WTC11 (cell line): ENCODE measurements at regions not wholly inside any gene's neighbourhood (a gene's known extent, or its start where the extent isn't known, plus 50 kb on each side); places are given as distances from the start of the nearest gene placed in this dataset.

Experiments used
- NFYB ChIP-seq: sonication (generic); formaldehyde crosslinking; conservative IDR thresholded peaks from 2 replicates; pipeline ENCODE4 v1.8.0; 2022; ENCODE audit warnings: low read depth, missing genetic modification reagents
- SMAD4 ChIP-seq: sonication (generic); formaldehyde crosslinking; IDR thresholded peaks from 2 replicates; pipeline ENCODE4 v1.8.0; 2022; ENCODE audit warnings: mild to moderate bottlenecking, missing genetic modification reagents
- ZNF423 ChIP-seq: fragments of 250-450 bp; sonication (Bioruptor Pico); IDR thresholded peaks from 2 replicates; pipeline ENCODE4 v2.1.2; 2022; ENCODE audit warnings: mild to moderate bottlenecking, moderate library complexity
- TF ChIP-seq, protein P1 (sequence below): fragments of 250-450 bp; sonication (Bioruptor Pico); IDR thresholded peaks from 2 replicates; pipeline ENCODE4 v2.1.2; 2022; ENCODE audit warnings: mild to moderate bottlenecking, moderate library complexity
- TF ChIP-seq, protein P2 (sequence below): fragments of 200-600 bp; IDR thresholded peaks from 2 replicates; pipeline ENCODE4 v1.8.0; 2022; ENCODE audit warnings: antibody characterized with exemption
- TF ChIP-seq, protein P3 (sequence below): sonication (generic); formaldehyde crosslinking; IDR thresholded peaks from 2 replicates; pipeline ENCODE4 v1.8.0; 2023; ENCODE audit warnings: mild to moderate bottlenecking, missing genetic modification reagents
- TF ChIP-seq, protein P4 (sequence below): sonication (generic); formaldehyde crosslinking; IDR thresholded peaks from 2 replicates; pipeline ENCODE4 v1.8.1; 2022; ENCODE audit warnings: missing genetic modification reagents, borderline replicate concordance
- TF ChIP-seq, protein P5 (sequence below): sonication (generic); formaldehyde crosslinking; IDR thresholded peaks from 2 replicates; pipeline ENCODE4 v1.8.1; 2022; ENCODE audit warnings: low read depth, mild to moderate bottlenecking, moderate library complexity, missing genetic modification reagents, borderline replicate concordance
- TF ChIP-seq, protein P6 (sequence below): sonication (generic); formaldehyde crosslinking; IDR thresholded peaks from 2 replicates; pipeline ENCODE4 v1.8.1; 2022; ENCODE audit warnings: mild to moderate bottlenecking, moderate library complexity, missing genetic modification reagents
- TF ChIP-seq, protein P7 (sequence below): sonication (generic); formaldehyde crosslinking; IDR thresholded peaks from 2 replicates; pipeline ENCODE4 v1.8.1; 2022; ENCODE audit warnings: low read depth, missing genetic modification reagents, borderline replicate concordance
- TF ChIP-seq, protein P8 (sequence below): sonication (generic); formaldehyde crosslinking; IDR thresholded peaks from 2 replicates; pipeline ENCODE4 v1.8.0; 2022; ENCODE audit warnings: mild to moderate bottlenecking, missing genetic modification reagents
- TF ChIP-seq, protein P9 (sequence below): sonication (generic); formaldehyde crosslinking; IDR thresholded peaks from 2 replicates; pipeline ENCODE4 v1.8.1; 2023; ENCODE audit warnings: mild to moderate bottlenecking, missing genetic modification reagents, moderate library complexity
- TF ChIP-seq, protein P10 (sequence below): sonication (generic); formaldehyde crosslinking; IDR thresholded peaks from 2 replicates; pipeline ENCODE4 v1.8.0; 2022; ENCODE audit warnings: mild to moderate bottlenecking, missing genetic modification reagents
- TF ChIP-seq, protein P11 (sequence below): sonication (generic); formaldehyde crosslinking; IDR thresholded peaks from 2 replicates; pipeline ENCODE4 v1.8.0; 2022; ENCODE audit warnings: missing genetic modification reagents

DNA sequence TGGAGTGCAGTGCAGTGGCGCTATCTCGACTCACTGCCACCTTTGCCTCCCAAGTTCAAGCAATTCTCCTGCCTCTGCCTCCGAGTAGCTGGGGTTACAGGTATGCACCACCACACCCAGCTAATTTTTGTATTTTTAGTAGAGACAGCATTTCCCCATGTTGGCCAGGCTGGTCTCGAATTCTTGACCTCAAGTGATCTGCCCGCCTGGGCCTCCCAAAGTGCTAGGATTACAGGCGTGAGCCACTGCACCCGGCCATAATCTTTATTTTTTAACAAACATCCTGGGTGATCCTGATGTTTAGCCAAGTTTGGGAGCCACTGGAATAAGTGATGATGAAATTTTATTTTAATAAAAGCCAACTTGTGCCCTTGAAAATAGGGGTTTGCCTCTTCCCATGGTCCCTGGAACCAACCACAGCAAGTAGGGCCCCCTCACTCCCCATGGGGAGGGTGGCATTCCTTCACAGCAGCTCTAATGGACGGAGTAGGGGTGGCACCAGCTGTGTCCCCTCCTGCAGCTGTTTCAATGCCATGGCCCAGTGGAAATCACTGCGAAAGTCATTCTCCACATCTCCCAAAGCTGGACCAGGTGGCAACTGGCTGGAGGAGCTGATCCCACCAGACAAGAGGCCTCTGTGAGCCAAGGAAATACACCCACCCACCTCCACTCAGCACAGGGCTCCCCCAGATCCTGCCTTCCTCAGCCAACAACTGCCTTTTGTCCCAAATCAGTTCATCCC, 194.8 kb downstream of the ZFP36L2 start:
- TF ChIP-seq, protein P1, sequence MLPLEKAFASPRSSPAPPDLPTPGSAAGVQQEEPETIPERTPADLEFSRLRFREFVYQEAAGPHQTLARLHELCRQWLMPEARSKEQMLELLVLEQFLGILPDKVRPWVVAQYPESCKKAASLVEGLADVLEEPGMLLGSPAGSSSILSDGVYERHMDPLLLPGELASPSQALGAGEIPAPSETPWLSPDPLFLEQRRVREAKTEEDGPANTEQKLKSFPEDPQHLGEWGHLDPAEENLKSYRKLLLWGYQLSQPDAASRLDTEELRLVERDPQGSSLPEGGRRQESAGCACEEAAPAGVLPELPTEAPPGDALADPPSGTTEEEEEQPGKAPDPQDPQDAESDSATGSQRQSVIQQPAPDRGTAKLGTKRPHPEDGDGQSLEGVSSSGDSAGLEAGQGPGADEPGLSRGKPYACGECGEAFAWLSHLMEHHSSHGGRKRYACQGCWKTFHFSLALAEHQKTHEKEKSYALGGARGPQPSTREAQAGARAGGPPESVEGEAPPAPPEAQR (CRISPR knock-in tag) = no peak
- TF ChIP-seq, protein P2, sequence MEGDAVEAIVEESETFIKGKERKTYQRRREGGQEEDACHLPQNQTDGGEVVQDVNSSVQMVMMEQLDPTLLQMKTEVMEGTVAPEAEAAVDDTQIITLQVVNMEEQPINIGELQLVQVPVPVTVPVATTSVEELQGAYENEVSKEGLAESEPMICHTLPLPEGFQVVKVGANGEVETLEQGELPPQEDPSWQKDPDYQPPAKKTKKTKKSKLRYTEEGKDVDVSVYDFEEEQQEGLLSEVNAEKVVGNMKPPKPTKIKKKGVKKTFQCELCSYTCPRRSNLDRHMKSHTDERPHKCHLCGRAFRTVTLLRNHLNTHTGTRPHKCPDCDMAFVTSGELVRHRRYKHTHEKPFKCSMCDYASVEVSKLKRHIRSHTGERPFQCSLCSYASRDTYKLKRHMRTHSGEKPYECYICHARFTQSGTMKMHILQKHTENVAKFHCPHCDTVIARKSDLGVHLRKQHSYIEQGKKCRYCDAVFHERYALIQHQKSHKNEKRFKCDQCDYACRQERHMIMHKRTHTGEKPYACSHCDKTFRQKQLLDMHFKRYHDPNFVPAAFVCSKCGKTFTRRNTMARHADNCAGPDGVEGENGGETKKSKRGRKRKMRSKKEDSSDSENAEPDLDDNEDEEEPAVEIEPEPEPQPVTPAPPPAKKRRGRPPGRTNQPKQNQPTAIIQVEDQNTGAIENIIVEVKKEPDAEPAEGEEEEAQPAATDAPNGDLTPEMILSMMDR = no peak
- TF ChIP-seq, protein P3, sequence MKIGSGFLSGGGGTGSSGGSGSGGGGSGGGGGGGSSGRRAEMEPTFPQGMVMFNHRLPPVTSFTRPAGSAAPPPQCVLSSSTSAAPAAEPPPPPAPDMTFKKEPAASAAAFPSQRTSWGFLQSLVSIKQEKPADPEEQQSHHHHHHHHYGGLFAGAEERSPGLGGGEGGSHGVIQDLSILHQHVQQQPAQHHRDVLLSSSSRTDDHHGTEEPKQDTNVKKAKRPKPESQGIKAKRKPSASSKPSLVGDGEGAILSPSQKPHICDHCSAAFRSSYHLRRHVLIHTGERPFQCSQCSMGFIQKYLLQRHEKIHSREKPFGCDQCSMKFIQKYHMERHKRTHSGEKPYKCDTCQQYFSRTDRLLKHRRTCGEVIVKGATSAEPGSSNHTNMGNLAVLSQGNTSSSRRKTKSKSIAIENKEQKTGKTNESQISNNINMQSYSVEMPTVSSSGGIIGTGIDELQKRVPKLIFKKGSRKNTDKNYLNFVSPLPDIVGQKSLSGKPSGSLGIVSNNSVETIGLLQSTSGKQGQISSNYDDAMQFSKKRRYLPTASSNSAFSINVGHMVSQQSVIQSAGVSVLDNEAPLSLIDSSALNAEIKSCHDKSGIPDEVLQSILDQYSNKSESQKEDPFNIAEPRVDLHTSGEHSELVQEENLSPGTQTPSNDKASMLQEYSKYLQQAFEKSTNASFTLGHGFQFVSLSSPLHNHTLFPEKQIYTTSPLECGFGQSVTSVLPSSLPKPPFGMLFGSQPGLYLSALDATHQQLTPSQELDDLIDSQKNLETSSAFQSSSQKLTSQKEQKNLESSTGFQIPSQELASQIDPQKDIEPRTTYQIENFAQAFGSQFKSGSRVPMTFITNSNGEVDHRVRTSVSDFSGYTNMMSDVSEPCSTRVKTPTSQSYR (CRISPR knock-in tag) = no peak
- TF ChIP-seq, protein P4, sequence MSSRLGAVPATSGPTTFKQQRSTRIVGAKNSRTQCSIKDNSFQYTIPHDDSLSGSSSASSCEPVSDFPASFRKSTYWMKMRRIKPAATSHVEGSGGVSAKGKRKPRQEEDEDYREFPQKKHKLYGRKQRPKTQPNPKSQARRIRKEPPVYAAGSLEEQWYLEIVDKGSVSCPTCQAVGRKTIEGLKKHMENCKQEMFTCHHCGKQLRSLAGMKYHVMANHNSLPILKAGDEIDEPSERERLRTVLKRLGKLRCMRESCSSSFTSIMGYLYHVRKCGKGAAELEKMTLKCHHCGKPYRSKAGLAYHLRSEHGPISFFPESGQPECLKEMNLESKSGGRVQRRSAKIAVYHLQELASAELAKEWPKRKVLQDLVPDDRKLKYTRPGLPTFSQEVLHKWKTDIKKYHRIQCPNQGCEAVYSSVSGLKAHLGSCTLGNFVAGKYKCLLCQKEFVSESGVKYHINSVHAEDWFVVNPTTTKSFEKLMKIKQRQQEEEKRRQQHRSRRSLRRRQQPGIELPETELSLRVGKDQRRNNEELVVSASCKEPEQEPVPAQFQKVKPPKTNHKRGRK = no peak
- TF ChIP-seq, protein P5, sequence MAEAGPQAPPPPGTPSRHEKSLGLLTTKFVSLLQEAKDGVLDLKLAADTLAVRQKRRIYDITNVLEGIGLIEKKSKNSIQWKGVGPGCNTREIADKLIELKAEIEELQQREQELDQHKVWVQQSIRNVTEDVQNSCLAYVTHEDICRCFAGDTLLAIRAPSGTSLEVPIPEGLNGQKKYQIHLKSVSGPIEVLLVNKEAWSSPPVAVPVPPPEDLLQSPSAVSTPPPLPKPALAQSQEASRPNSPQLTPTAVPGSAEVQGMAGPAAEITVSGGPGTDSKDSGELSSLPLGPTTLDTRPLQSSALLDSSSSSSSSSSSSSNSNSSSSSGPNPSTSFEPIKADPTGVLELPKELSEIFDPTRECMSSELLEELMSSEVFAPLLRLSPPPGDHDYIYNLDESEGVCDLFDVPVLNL (CRISPR knock-in tag) = no peak
- TF ChIP-seq, protein P6, sequence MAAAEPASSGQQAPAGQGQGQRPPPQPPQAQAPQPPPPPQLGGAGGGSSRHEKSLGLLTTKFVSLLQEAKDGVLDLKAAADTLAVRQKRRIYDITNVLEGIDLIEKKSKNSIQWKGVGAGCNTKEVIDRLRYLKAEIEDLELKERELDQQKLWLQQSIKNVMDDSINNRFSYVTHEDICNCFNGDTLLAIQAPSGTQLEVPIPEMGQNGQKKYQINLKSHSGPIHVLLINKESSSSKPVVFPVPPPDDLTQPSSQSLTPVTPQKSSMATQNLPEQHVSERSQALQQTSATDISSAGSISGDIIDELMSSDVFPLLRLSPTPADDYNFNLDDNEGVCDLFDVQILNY (CRISPR knock-in tag) = no peak
- no peak for TF ChIP-seq ZNF423 (CRISPR knock-in tag)
- TF ChIP-seq, protein P7, sequence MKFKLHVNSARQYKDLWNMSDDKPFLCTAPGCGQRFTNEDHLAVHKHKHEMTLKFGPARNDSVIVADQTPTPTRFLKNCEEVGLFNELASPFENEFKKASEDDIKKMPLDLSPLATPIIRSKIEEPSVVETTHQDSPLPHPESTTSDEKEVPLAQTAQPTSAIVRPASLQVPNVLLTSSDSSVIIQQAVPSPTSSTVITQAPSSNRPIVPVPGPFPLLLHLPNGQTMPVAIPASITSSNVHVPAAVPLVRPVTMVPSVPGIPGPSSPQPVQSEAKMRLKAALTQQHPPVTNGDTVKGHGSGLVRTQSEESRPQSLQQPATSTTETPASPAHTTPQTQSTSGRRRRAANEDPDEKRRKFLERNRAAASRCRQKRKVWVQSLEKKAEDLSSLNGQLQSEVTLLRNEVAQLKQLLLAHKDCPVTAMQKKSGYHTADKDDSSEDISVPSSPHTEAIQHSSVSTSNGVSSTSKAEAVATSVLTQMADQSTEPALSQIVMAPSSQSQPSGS (CRISPR knock-in tag) = no peak
- TF ChIP-seq, protein P8, sequence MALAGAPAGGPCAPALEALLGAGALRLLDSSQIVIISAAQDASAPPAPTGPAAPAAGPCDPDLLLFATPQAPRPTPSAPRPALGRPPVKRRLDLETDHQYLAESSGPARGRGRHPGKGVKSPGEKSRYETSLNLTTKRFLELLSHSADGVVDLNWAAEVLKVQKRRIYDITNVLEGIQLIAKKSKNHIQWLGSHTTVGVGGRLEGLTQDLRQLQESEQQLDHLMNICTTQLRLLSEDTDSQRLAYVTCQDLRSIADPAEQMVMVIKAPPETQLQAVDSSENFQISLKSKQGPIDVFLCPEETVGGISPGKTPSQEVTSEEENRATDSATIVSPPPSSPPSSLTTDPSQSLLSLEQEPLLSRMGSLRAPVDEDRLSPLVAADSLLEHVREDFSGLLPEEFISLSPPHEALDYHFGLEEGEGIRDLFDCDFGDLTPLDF (CRISPR knock-in tag) = no peak
- TF ChIP-seq, protein P9, sequence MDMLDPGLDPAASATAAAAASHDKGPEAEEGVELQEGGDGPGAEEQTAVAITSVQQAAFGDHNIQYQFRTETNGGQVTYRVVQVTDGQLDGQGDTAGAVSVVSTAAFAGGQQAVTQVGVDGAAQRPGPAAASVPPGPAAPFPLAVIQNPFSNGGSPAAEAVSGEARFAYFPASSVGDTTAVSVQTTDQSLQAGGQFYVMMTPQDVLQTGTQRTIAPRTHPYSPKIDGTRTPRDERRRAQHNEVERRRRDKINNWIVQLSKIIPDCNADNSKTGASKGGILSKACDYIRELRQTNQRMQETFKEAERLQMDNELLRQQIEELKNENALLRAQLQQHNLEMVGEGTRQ = no peak
- TF ChIP-seq SMAD4 = no peak
- TF ChIP-seq, protein P10, sequence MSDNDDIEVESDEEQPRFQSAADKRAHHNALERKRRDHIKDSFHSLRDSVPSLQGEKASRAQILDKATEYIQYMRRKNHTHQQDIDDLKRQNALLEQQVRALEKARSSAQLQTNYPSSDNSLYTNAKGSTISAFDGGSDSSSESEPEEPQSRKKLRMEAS = no peak
- TF ChIP-seq, protein P11, sequence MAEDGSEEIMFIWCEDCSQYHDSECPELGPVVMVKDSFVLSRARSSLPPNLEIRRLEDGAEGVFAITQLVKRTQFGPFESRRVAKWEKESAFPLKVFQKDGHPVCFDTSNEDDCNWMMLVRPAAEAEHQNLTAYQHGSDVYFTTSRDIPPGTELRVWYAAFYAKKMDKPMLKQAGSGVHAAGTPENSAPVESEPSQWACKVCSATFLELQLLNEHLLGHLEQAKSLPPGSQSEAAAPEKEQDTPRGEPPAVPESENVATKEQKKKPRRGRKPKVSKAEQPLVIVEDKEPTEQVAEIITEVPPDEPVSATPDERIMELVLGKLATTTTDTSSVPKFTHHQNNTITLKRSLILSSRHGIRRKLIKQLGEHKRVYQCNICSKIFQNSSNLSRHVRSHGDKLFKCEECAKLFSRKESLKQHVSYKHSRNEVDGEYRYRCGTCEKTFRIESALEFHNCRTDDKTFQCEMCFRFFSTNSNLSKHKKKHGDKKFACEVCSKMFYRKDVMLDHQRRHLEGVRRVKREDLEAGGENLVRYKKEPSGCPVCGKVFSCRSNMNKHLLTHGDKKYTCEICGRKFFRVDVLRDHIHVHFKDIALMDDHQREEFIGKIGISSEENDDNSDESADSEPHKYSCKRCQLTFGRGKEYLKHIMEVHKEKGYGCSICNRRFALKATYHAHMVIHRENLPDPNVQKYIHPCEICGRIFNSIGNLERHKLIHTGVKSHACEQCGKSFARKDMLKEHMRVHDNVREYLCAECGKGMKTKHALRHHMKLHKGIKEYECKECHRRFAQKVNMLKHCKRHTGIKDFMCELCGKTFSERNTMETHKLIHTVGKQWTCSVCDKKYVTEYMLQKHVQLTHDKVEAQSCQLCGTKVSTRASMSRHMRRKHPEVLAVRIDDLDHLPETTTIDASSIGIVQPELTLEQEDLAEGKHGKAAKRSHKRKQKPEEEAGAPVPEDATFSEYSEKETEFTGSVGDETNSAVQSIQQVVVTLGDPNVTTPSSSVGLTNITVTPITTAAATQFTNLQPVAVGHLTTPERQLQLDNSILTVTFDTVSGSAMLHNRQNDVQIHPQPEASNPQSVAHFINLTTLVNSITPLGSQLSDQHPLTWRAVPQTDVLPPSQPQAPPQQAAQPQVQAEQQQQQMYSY (CRISPR knock-in tag) = no peak
- no peak for TF ChIP-seq NFYB (CRISPR knock-in tag)
